ENCODE measurements at regions not wholly inside any gene's neighbourhood (a gene's known extent, or its start where the extent isn't known, plus 50 kb on each side); places are given as distances from the start of the nearest gene placed in this dataset.
"Not testable (repeated sequence)": the region's sequence is repeated elsewhere in the genome, so short reads cannot be mapped to it uniquely, and the experiment has no call there.

- no peak for DNase-seq (ENCODE audit: low read depth)
Measured at GRCh38 chr10:84860855-84861254, 532.5 kb downstream of the CCSER2 start.

- no peak for DNase-seq (ENCODE audit: low read depth)
Measured at GRCh38 chr10:84862551-84862950, 534.2 kb downstream of the CCSER2 start.

GRCh38 chr10:84863675-84864074 lies 535.3 kb downstream of the CCSER2 start:
- no peak for DNase-seq (ENCODE audit: low read depth)

- no peak for DNase-seq (ENCODE audit: low read depth)
Measured at GRCh38 chr10:84876116-84876999, 548.0 kb downstream of the CCSER2 start.

GRCh38 chr10:84879991-84880390 lies 551.6 kb downstream of the CCSER2 start:
- no peak for DNase-seq (ENCODE audit: low read depth)

GRCh38 chr10:84881696-84882095 lies 553.3 kb downstream of the CCSER2 start:
- not testable (repeated sequence) for DNase-seq (ENCODE audit: low read depth)

- DNase-seq (ENCODE audit: low read depth): no peak
Measured at GRCh38 chr10:84890706-84891105, 562.3 kb downstream of the CCSER2 start.

GRCh38 chr10:84891631-84892030 lies 563.2 kb downstream of the CCSER2 start:
- no peak for DNase-seq (ENCODE audit: low read depth)

GRCh38 chr10:84895541-84895940 lies 567.2 kb downstream of the CCSER2 start:
- no peak for DNase-seq (ENCODE audit: low read depth)

- DNase-seq (ENCODE audit: low read depth): no peak
Measured at GRCh38 chr10:84896909-84897308, 568.5 kb downstream of the CCSER2 start.

- no peak for DNase-seq (ENCODE audit: low read depth)
Measured at GRCh38 chr10:84899268-84899667, 570.9 kb downstream of the CCSER2 start.

GRCh38 chr10:84900141-84900540 lies 571.8 kb downstream of the CCSER2 start:
- no peak for DNase-seq (ENCODE audit: low read depth)

- no peak for DNase-seq (ENCODE audit: low read depth)
Measured at GRCh38 chr10:84901885-84902284, 573.5 kb downstream of the CCSER2 start.

GRCh38 chr10:84902553-84902952 lies 574.2 kb downstream of the CCSER2 start:
- DNase-seq (ENCODE audit: low read depth): no peak

- no peak for DNase-seq (ENCODE audit: low read depth)
Measured at GRCh38 chr10:84903320-84903719, 574.9 kb downstream of the CCSER2 start.

GRCh38 chr10:84907461-84908009 lies 579.1 kb downstream of the CCSER2 start:
- DNase-seq (ENCODE audit: low read depth): no peak

GRCh38 chr10:84908491-84908890 lies 580.1 kb downstream of the CCSER2 start:
- no peak for DNase-seq (ENCODE audit: low read depth)

GRCh38 chr10:84921701-84922100 lies 593.3 kb downstream of the CCSER2 start:
- no peak for DNase-seq (ENCODE audit: low read depth)

GRCh38 chr10:84924131-84924530 lies 595.7 kb downstream of the CCSER2 start:
- DNase-seq (ENCODE audit: low read depth): no peak

- DNase-seq (ENCODE audit: low read depth): no peak
Measured at GRCh38 chr10:84925495-84925894, 597.1 kb downstream of the CCSER2 start.

- DNase-seq (ENCODE audit: low read depth): no peak
Measured at GRCh38 chr10:84933402-84933801, 605.0 kb downstream of the CCSER2 start.

- DNase-seq (ENCODE audit: low read depth): no peak
Measured at GRCh38 chr10:84935772-84936171, 607.4 kb downstream of the CCSER2 start.

GRCh38 chr10:84938117-84938905 lies 609.9 kb downstream of the CCSER2 start:
- DNase-seq (ENCODE audit: low read depth): no peak
